Trophoblast cell (in vitro differentiated cells and primary cell): ENCODE measurements at regions not wholly inside any gene's neighbourhood (a gene's known extent, or its start where the extent isn't known, plus 50 kb on each side); places are given as distances from the start of the nearest gene placed in this dataset.

ENCODE experiments used
- DNase-seq, 2 donors: peaks; one replicate each; pipeline ENCODE4 v3.0.0-alpha.2; 2016
- H2AFZ ChIP-seq: 2 replicates; pipeline ENCODE4 v1.6.1; 2013; ENCODE audit warnings: low read length, moderate library complexity, mild to moderate bottlenecking; ENCODE audit not compliant: insufficient read depth, poor library complexity
- H2AK5ac ChIP-seq: 2 replicates; pipeline ENCODE4 v1.6.1; 2013; ENCODE audit warnings: mild to moderate bottlenecking, low read length
- H2BK120ac ChIP-seq: 2 replicates; pipeline ENCODE4 v1.6.1; 2013; ENCODE audit warnings: low read length, mild to moderate bottlenecking, moderate library complexity; ENCODE audit not compliant: insufficient read depth, poor library complexity
- H2BK12ac ChIP-seq: 2 replicates; pipeline ENCODE4 v1.6.1; 2013; ENCODE audit warnings: mild to moderate bottlenecking, low read length, moderate library complexity
- H2BK5ac ChIP-seq: 2 replicates; pipeline ENCODE4 v1.6.1; 2013; ENCODE audit warnings: low read length, low read depth, moderate library complexity, mild to moderate bottlenecking; ENCODE audit not compliant: poor library complexity
- H3K14ac ChIP-seq: 2 replicates; pipeline ENCODE4 v1.6.1; 2013; ENCODE audit warnings: mild to moderate bottlenecking, low read length
- H3K18ac ChIP-seq: 2 replicates; pipeline ENCODE4 v1.6.1; 2013; ENCODE audit warnings: mild to moderate bottlenecking, low read length
- H3K23ac ChIP-seq: 2 replicates; pipeline ENCODE4 v1.6.1; 2013; ENCODE audit warnings: low read length
- H3K27ac ChIP-seq: 2 replicates; pipeline ENCODE4 v1.5.1; 2013; ENCODE audit warnings: low read depth, mild to moderate bottlenecking, inconsistent platforms, low read length, moderate library complexity
- H3K27me3 ChIP-seq: 2 replicates; pipeline ENCODE4 v1.6.1; 2013; ENCODE audit warnings: inconsistent platforms, mild to moderate bottlenecking, low read length, moderate library complexity; ENCODE audit not compliant: insufficient read depth
- H3K36me3 ChIP-seq, 2 experiments: 1 replicate in 1 of 2; 2 replicates in 1 of 2; pipeline ENCODE4 v1.6.1; 2013; ENCODE audit warnings: low read length in 2 of 2, mild to moderate bottlenecking in 2 of 2, moderate library complexity in 1 of 2; ENCODE audit not compliant: insufficient read depth in 2 of 2, control insufficient read depth in 1 of 2
- H3K4ac ChIP-seq: 2 replicates; pipeline ENCODE4 v1.6.1; 2013; ENCODE audit warnings: low read depth, mild to moderate bottlenecking, low read length, moderate library complexity
- H3K4me1 ChIP-seq, 2 experiments: 1 replicate in 1 of 2; 2 replicates in 1 of 2; pipeline ENCODE4 v1.6.1; 2013; ENCODE audit warnings: low read length in 2 of 2, mild to moderate bottlenecking in 2 of 2, moderate library complexity in 1 of 2; ENCODE audit not compliant: insufficient read depth in 2 of 2, control insufficient read depth in 1 of 2
- H3K4me2 ChIP-seq: 2 replicates; pipeline ENCODE4 v1.6.1; 2013; ENCODE audit warnings: inconsistent platforms, mild to moderate bottlenecking, low read length, moderate library complexity
- H3K4me3 ChIP-seq: 2 replicates; pipeline ENCODE4 v1.5.1; 2013; ENCODE audit warnings: mild to moderate bottlenecking, low read depth, low read length, inconsistent platforms
- H3K79me1 ChIP-seq: one replicate; pipeline ENCODE4 v1.6.1; 2013; ENCODE audit warnings: low read length
- H3K79me2 ChIP-seq: 2 replicates; pipeline ENCODE4 v1.6.1; 2013; ENCODE audit warnings: low read length, mild to moderate bottlenecking; ENCODE audit not compliant: control insufficient read depth, insufficient read depth, poor library complexity
- H3K9ac ChIP-seq: 2 replicates; pipeline ENCODE4 v1.6.1; 2013; ENCODE audit warnings: mild to moderate bottlenecking, low read length
- H3K9me3 ChIP-seq: 2 replicates; pipeline ENCODE4 v1.6.1; 2013; ENCODE audit warnings: low read depth, mild to moderate bottlenecking, control low read depth, inconsistent platforms, low read length; ENCODE audit not compliant: insufficient read depth
- H4K12ac ChIP-seq: 2 replicates; pipeline ENCODE4 v1.6.1; 2013; ENCODE audit warnings: low read depth, mild to moderate bottlenecking, low read length, moderate library complexity
- H4K8ac ChIP-seq: 2 replicates; pipeline ENCODE4 v1.6.1; 2013; ENCODE audit warnings: low read depth, mild to moderate bottlenecking, low read length, moderate library complexity
- H4K91ac ChIP-seq: one replicate; pipeline ENCODE4 v1.6.1; 2013; ENCODE audit warnings: low read depth, mild to moderate bottlenecking, low read length, moderate library complexity
- WGBS: extraction: QIAGEN DNeasy Blood & Tissue Kit; methylation state at CpG from one replicate; pipeline ENCODE4 v1.1.7; 2013; ENCODE audit warnings: missing lambda C conversion rate; ENCODE audit not compliant: insufficient read length, insufficient coverage; ENCODE audit errors: extremely low coverage; 5-methylcytosine and 5-hydroxymethylcytosine counted together

- no peak overlapping the region for H3K4me3 ChIP-seq
- H3K18ac ChIP-seq, result no peak overlapping the region
- no CpG with 5 or more reads among the region's 8 CpGs for WGBS
- H3K9me3 ChIP-seq, result no peaks in the 10 kb centered on the region
- H3K79me2 ChIP-seq, result no peaks in the 10 kb centered on the region
- no peak overlapping the region for H4K91ac ChIP-seq
- no peak overlapping the region for H2AK5ac ChIP-seq
- DNase-seq, result no peak
- no peak overlapping the region for H3K4me2 ChIP-seq
- H2AFZ ChIP-seq, result no peak overlapping the region
- no peak overlapping the region for H4K12ac ChIP-seq
- H3K9ac ChIP-seq, result no peak overlapping the region
- no peaks in the 10 kb centered on the region for H3K36me3 ChIP-seq
- no peak overlapping the region for H2BK5ac ChIP-seq
- no peak overlapping the region for H3K23ac ChIP-seq
- no peak overlapping the region for H2BK120ac ChIP-seq
- H3K27ac ChIP-seq, result no peak overlapping the region
- H3K4ac ChIP-seq, result no peak overlapping the region
- H3K27me3 ChIP-seq, result no peaks in the 10 kb centered on the region
- peaks cover 5 to 7% of the 10 kb centered on the region in 2 experiments for H3K4me1 ChIP-seq
- no peak overlapping the region for H3K14ac ChIP-seq
- no peak overlapping the region for H2BK12ac ChIP-seq
- peaks cover 2% of the 10 kb centered on the region for H3K79me1 ChIP-seq
- H4K8ac ChIP-seq, result no peak overlapping the region
These were observed 88.0 kb upstream of the PFKP start for GRCh38 chr10:2979306-2979705.

GRCh38 chr10:2978574-2979273 is 88.6 kb upstream of the PFKP start:
- Histone ChIP-seq H2BK120ac (no peak overlapping the region), H2AFZ (no peak overlapping the region), H3K4me2 (no peak overlapping the region), H3K27me3 (no peaks in the 10 kb centered on the region), H4K91ac (no peak overlapping the region), H3K4me3 (no peak overlapping the region), H2AK5ac (no peak overlapping the region), H3K4me1 (peaks cover 5 to 7% of the 10 kb centered on the region in 2 experiments), H3K9me3 (no peaks in the 10 kb centered on the region), H3K23ac (no peak overlapping the region), H3K14ac (no peak overlapping the region), H3K27ac (no peak overlapping the region), H4K12ac (no peak overlapping the region), H2BK5ac (no peak overlapping the region), H4K8ac (no peak overlapping the region), H3K79me2 (no peaks in the 10 kb centered on the region), H3K4ac (no peak overlapping the region), H3K79me1 (peaks cover 2% of the 10 kb centered on the region), H3K18ac (no peak overlapping the region), H3K36me3 (no peaks in the 10 kb centered on the region), H3K9ac (no peak overlapping the region), H2BK12ac (no peak overlapping the region)
- no CpG with 5 or more reads among the region's 8 CpGs for WGBS
- DNase-seq, result no peak

- no peaks in the 10 kb centered on the region for H3K27me3 ChIP-seq
- DNase-seq, result peak in 1 of 2 donors; percentile 60
- H3K4me2 ChIP-seq, result no peak overlapping the region
- H3K9ac ChIP-seq, result no peak overlapping the region
- H3K36me3 ChIP-seq, result no peaks in the 10 kb centered on the region
- no peaks in the 10 kb centered on the region for H3K9me3 ChIP-seq
- H3K18ac ChIP-seq, result no peak overlapping the region
- no CpG with 5 or more reads among the region's 2 CpGs for WGBS
- H2AFZ ChIP-seq, result no peak overlapping the region
- no peaks in the 10 kb centered on the region for H3K79me2 ChIP-seq
- no peak overlapping the region for H3K4ac ChIP-seq
- H2BK12ac ChIP-seq, result no peak overlapping the region
- no peak overlapping the region for H4K91ac ChIP-seq
- H3K23ac ChIP-seq, result no peak overlapping the region
- H3K4me3 ChIP-seq, result no peak overlapping the region
- H3K14ac ChIP-seq, result no peak overlapping the region
- H4K12ac ChIP-seq, result no peak overlapping the region
- no peak overlapping the region for H4K8ac ChIP-seq
- H2AK5ac ChIP-seq, result no peak overlapping the region
- peaks cover 2% of the 10 kb centered on the region for H3K79me1 ChIP-seq
- H2BK5ac ChIP-seq, result no peak overlapping the region
- H2BK120ac ChIP-seq, result no peak overlapping the region
- peaks cover 5 to 7% of the 10 kb centered on the region in 2 experiments for H3K4me1 ChIP-seq
- no peak overlapping the region for H3K27ac ChIP-seq
These were observed 89.2 kb upstream of the PFKP start for GRCh38 chr10:2978111-2978510.

GRCh38 chr10:2974503-2975207 is 92.7 kb upstream of the PFKP start:
- no peak overlapping the region for H2BK5ac ChIP-seq
- H3K27me3 ChIP-seq, result no peaks in the 10 kb centered on the region
- no peak overlapping the region for H3K4me3 ChIP-seq
- no peak overlapping the region for H3K14ac ChIP-seq
- H3K4ac ChIP-seq, result no peak overlapping the region
- no peaks in the 10 kb centered on the region for H3K79me2 ChIP-seq
- H2BK120ac ChIP-seq, result no peak overlapping the region
- H4K12ac ChIP-seq, result no peak overlapping the region
- DNase-seq, result no peak
- no peaks in the 10 kb centered on the region for H3K36me3 ChIP-seq
- no CpG with 5 or more reads among the region's 12 CpGs for WGBS
- no peak overlapping the region for H3K18ac ChIP-seq
- H3K23ac ChIP-seq, result no peak overlapping the region
- no peaks in the 10 kb centered on the region for H3K9me3 ChIP-seq
- no peak overlapping the region for H2AK5ac ChIP-seq
- H3K27ac ChIP-seq, result no peak overlapping the region
- H3K79me1 ChIP-seq, result no peaks in the 10 kb centered on the region
- no peak overlapping the region for H4K91ac ChIP-seq
- H4K8ac ChIP-seq, result no peak overlapping the region
- H3K9ac ChIP-seq, result no peak overlapping the region
- no peak overlapping the region for H2BK12ac ChIP-seq
- H3K4me2 ChIP-seq, result no peak overlapping the region
- no peak overlapping the region for H2AFZ ChIP-seq
- H3K4me1 ChIP-seq, result peaks cover 0 to 3% of the 10 kb centered on the region in 2 experiments
